Mucosa of gallbladder (tissue), 1 donor: ENCODE measurements at regions not wholly inside any gene's neighbourhood (a gene's known extent, or its start where the extent isn't known, plus 50 kb on each side); places are given as distances from the start of the nearest gene placed in this dataset.
"Not testable (repeated sequence)": the region's sequence is repeated elsewhere in the genome, so short reads cannot be mapped to it uniquely, and the experiment has no call there.

Experiments
- DNase-seq: peaks from one replicate; pipeline ENCODE4 v3.0.0-alpha.2; 2020; ENCODE audit warnings: low spot score
- donor health status: DM: no; HTN: no; CAD: no.

- DNase-seq = no peak
These were observed 123.2 kb downstream of the FGF18 start for GRCh38 chr5:171542525-171543140.

DNA sequence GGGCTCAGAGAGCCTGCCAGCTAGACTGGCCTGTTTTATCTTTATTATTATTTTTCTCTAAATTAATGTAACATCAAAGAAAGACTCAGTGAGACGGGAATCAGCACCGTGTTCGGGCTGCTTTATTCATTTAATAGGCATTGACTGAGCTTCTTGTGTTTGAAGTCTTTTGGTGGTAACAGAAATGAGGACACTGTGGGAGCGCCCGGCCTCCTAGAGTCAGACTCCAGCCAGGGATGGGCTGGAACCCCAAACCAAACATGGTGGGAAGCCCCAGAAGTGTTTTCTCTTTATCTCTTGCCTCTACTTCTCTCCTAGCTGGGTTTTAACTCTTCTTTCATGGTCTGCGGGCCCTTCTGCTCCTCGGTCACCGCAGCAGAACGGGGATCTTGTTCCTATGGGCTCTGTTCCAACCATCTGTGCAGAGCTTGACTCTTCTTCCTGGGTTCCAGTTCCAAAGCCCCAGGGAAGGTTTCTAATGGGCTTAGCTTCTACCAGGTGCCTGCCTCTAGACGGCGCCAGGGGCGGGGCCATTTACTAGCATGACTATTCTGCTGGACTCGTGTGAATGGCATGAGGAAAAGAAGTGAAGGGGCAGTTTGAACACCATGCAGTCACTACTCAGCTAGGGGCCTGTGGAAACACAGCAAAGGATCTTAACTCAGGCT is 123.8 kb downstream of the FGF18 start:
- DNase-seq = no peak

DNA sequence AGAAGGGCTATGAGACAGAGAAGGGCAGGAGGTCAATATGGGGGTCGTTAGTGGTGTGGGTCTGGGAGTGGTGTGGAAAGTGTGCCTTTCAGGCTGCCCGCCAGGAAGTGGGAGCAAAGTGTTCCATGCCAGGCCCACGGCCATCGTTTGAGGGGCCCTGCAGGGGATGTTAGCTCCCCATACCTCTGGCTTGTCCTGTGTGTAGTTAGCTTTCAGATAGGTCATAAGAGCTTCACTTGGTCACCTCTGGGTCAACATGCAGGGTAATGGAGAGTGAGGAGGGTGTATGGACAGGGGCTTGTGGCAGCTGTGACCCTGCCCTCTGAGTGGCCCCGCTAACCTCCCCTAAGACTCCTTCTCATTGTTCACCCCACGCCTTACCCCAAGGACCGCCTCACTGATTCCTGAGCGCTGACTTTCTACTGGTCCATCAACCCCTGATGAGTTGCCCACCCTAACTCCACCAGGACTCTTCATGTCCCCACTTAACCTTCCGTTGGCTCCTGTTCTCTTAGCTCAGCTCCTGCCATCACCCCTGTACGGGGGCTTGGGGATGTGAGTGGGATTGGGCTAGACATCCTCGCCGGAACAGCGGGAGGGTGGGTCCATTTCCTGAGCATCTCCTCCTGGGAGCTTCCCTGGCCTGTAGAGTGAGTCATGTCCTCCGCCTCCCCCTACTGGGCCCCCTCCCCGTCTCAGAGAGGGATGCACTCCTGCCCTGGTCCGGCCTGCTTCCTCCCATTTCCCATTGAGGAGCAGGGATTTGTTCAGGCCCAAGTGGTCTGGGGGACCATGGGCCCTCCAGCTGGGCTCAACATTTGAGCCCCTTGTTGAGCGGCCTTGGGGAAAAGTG is 125.7 kb downstream of the FGF18 start:
- DNase-seq = no peak

- DNase-seq = no peak
These were observed 129.8 kb downstream of the FGF18 start for GRCh38 chr5:171549274-171549673.

DNA sequence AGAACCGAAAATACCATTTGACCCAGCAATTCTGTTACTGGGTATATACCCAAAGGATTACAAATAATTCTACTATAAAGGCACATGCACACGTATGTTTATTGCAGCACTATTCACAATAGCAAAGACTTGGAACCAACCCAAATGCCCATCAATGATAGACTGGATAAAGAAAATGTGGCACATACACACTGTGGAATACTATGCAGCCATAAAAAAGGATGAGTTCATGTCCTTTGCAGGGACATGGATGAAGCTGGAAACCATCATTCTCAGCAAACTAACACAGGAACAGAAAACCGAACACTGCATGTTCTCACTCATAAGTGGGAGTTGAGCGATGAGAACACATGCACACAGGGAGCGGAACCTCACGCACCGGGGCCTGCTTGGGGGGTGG is 134.4 kb downstream of the FGF18 start:
- DNase-seq = not testable (repeated sequence)

DNA sequence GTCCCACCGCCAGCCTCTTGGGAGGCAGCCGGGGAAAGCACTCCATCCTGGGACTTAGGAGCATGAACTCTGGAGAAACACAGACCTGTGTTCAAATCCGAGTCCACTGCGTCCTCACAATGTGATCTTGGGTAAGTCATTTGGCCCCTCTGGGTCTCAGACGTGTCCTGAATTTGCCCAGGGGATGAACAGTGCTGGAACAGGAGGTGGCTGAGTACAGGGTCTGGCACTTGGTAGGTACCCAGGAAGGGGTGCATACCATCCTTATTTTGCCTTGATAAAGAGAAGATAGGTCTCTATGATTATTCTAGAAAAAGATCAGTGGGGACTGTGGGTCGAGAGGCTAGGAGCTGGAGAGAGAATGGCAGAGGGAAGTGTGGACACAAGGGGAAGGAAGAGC is 135.7 kb downstream of the FGF18 start:
- no peak for DNase-seq

DNA sequence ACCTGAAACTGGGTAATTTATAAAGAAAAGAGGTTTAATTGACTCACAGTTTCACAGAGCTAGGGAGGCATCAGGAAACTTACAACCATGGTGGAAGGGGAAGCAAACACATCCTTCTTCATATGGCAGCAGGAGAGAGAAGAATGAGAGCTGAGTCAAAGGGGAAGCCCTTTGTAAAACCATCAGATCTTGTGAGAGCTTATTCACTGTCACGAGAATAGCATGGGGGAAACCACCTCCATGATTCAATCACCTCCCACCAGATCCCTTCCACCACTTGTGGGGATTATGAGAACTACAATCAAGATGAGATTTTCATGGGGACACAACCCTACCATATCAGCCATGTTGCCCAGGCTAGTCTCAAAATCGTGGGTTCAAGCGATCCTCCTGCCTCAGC is 143.4 kb downstream of the FGF18 start:
- no peak for DNase-seq

DNA sequence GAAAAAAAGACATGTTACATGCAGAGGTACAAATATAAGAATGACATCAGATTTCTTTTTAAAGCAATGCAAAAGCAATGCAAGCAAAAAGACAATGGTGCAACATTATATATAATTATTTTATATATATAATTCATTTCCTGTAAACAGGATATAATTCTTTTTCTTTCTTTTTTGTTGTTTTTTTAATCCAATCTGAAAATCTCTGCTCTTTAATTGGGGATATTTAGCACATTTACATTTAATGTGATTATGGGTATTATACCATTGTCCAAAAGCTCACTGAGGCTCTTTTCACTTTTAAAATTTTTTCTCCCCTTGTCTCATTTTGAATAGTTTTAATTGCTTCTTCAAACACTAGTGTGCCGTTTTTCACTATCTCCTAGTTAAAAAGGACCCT is 148.9 kb downstream of the FGF18 start:
- no peak for DNase-seq

DNA sequence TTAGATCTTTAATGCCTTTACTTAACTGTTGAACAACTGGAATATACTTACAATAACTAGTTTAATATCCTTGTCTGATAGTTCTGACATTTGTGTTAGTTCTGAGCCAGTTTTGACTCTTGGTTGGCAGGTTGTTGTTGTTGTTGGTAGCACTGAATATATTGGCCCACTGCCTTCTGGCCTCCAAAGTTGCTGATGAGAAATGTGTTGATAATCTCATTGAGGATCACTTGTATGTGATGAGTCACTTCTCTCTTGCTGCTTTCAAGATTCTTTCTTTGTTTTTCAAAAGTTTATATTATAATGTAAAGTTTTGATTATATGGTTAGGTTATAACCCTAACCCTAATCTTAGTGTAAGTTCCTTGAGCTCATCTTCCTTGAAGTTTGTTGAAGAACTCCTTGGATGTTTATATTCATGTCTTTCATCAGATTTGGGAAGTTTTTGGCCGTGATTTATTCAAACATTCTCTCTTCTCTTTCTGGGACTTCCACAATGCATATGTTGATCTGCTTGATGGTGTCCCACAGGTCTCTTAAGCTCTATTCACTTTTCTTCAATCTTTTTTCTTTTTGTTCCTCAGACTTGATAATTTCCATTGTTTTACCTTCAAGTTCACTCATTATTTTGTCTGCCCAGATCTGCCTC is 149.7 kb downstream of the FGF18 start:
- DNase-seq = no peak

DNA sequence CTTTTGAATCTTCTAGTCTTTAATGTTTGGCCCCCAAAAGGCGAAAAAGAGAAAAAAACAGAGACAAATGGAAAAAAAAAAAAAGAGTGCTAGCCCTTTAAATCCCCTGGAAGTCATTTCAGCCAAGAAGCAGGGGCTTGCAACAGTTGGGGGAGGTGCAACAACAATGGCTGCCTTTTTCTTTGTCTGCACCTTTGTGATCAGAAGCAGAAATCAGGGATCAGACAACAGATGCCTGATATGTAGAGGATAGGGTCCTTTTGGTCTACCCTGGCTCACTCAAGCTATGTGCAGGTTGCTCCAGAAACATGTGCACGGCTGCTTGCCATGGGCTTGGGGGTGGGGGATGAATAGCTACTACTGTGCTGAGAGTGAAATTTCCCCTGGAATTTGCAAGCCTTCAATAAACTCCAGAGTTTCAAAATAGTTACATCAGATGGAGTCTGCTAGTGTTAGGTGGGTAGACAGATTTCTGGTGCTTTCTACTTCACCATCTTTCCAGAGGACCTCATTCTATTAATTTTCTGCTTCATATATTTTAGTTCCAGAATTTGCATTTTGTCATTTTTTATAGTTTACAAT is 150.9 kb downstream of the FGF18 start:
- DNase-seq = no peak

GRCh38 chr5:171571663-171572062 is 152.2 kb downstream of the FGF18 start:
- no peak for DNase-seq

GRCh38 chr5:171573021-171573420 is 153.6 kb downstream of the FGF18 start:
- DNase-seq = no peak

- DNase-seq = no peak
These were observed 154.2 kb downstream of the FGF18 start for GRCh38 chr5:171573451-171574225.

GRCh38 chr5:171574376-171574775 is 154.9 kb downstream of the FGF18 start:
- DNase-seq = no peak

DNA sequence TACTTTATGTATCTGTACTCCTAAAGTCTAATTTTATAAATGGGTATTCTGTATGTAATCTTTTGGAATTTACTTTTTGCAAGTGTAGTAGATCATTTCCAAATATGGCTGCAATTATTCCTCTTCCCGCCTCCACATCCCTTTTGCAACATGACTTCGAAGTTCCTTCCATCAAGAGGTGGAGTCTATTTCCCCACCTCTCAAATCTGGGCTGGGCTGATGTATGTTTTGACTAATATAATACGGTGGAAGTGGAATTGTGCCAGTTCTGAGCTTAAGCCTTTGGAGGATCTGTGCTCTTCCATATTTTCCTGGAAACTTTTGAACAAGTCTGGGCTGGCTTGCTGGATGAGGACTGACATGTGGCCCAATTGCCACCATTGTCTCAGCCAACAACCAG is 155.9 kb downstream of the FGF18 start:
- DNase-seq = no peak

DNA sequence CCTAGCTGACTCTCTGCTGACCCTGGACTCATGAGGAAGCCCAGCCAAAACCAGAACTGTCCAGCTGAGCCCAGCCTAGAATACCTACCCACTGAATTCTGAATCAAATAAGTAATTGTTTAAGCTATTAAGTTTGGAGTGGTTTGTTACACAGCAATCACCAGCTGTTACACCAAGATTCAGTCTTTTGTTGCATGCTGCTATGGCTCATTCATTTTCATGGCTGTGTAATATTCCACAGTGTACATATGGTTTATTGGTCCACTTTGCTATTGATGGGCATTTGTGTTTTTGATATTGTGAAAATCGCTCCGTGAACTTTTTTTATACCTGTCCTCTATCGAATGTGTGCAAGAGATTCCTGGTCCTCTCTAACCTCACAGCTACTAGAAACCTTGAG is 156.4 kb downstream of the FGF18 start:
- DNase-seq = no peak

- no peak for DNase-seq
These were observed 157.8 kb downstream of the FGF18 start for GRCh38 chr5:171577042-171577758.

GRCh38 chr5:171578049-171578828 is 158.8 kb downstream of the FGF18 start:
- no peak for DNase-seq

DNA sequence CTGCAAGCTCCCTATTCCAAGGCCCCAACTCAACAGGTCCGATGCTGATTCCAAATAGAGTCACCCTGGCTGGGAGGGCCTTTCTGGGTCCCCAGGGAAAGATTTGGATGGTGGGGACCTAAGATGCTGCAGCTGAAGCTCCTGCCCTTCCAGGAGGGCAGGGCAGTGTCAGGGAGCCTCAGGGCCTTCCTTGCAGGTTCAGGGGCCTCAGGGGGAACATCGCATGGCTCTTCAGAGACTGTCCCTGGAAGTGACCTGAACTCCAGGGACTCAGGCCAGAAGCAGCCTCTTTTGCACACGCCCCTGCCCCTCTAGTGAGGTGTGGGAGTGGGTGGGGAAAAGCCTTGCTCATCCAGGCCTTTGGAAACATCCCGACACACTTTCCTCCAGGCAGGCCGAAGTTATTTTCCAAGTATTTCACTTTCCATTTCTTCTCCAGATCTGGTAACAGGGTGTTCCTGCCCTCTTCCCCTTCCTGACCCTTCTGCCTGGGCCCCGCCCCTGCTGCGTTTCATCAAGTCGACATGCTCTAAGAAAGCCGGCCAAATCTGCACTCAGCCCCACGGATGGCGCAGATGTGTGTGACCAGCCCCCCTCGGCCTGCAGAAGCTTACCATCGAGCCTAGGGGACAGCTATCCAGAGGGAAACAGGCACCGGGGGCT is 159.5 kb downstream of the FGF18 start:
- DNase-seq = no peak
